NOMO-1 treated with dmso at 0.1 percent for 144 hours (cell line): ENCODE measurements at regions not wholly inside any gene's neighbourhood (a gene's known extent, or its start where the extent isn't known, plus 50 kb on each side); places are given as distances from the start of the nearest gene placed in this dataset.
"Not testable (repeated sequence)": the region's sequence is repeated elsewhere in the genome, so short reads cannot be mapped to it uniquely, and the experiment has no call there.

ENCODE experiments used
- DNase-seq: peaks from one replicate; lab custom pipeline; 2025; ENCODE audit not compliant: unreplicated experiment; lab: John Stamatoyannopoulos, UW

DNA sequence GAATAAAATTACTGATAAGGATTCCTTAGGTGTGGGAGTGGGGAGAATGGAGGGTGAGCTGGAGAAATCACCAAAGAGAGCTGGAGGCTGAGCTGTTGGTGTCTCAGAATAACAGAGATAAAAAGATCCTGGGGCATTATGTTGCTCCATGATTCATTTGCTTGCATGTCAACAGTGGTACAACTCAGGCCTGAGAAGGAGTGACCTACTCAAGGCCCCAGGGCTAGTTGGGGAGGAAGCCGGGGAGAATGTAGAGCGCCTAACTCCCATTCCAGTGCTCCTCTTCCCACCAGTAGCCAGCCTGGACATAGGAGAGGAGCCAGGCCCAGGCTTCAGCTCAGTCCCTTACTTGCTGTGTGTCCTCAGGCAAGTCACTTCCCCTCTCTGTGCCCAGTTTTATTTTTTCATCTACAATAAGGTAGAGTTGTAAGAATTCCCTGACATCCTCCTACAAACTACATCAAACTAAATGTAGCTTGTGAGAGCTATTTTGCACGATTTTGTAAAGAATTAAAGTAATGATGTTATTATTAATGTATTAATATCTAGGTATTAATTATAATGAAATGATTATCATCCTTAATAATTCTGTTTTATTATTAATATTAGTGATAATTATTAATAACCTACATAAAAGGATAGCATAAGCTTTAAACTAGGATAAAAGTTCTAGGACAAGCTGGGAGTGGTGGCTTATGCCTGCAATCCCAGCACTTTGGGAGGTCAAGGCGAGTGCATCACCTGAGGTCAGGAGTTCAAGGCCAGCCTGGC is 250.9 kb upstream of the SULF2 start:
- no peak for DNase-seq

DNA sequence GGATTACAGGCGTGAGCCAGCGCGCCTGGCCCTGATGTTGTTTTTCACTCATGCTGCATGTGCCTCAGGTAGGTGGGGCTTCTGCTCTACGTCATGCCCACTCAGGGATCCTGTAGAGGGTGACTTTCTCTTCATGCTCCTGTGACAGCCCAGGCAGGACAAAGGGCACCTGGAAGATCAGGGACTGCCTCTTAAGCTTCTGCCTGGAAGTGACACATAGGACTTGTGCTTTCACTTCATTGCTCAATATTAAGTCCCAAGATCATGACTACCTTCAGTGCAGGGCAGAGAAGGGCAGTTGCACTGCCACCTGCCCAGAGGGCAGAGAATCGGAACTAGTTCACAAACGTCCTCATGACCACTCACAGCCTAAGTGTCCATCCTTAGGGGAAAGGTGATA is 249.5 kb upstream of the SULF2 start:
- no peak for DNase-seq

- not testable (repeated sequence) for DNase-seq
These were observed 247.7 kb upstream of the SULF2 start for GRCh38 chr20:48033005-48033404.

DNA sequence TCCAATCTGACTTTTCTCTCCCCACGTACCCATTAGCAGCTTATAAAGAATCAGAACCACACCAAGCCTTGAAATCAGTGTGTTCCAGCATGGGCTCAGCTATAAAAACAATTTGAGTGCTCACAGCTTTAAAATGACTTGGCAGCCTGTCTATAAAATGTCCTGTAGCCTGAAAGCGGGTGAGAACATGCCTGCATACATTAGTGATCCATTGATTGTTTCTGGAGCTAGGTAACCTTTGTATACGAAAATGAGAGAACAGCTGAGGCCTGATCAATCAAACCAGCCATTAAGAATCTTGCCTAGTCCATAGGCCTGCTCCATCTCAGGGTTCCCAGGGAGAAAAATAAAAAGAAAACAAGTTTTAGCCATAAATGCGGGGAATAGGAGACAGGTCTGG is 245.8 kb upstream of the SULF2 start:
- DNase-seq: no peak

GRCh38 chr20:48026981-48027592 is 241.8 kb upstream of the SULF2 start:
- no peak for DNase-seq

DNA sequence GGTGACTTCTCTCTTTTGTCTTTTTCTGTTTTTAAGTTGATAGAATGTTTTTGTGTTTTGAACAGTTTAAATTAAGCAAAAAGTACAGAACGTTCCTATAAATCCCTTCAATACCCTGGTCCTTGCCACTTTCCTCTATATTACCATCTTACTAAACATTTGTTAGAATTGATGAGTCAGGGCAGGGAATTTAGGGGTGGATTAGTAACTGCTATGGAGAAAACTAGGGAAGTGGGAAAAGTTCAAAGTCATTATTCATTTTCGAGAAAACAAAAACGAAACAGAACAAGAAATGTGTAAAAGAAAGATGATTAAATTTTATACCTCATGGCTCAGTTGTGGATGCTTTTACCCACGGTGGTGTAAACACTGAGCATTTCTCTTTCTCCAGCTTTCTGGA is 240.4 kb upstream of the SULF2 start:
- DNase-seq: no peak

GRCh38 chr20:48025051-48025515 is 239.8 kb upstream of the SULF2 start:
- DNase-seq: no peak

DNA sequence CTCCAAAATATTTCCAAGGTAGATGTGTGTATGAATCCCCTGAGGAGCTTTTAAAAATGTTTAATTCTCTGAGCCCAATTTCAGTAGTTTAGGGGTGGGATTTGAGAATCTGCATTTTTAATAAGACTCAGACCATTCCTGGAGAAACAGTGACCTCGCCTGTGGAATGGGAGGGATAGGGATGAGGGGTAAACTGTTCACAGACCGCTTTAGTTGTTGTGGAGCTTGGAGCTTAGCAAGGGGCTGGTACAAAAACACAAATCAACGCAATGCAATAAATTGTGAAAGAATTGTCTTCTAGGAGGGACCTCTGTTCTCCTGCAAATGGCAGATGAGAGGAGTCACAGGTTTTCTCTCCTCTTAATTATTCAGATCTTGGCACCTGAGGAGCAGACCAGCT is 239.3 kb upstream of the SULF2 start:
- DNase-seq: no peak

- not testable (repeated sequence) for DNase-seq
These were observed 235.4 kb upstream of the SULF2 start for GRCh38 chr20:48020696-48021095.

DNA sequence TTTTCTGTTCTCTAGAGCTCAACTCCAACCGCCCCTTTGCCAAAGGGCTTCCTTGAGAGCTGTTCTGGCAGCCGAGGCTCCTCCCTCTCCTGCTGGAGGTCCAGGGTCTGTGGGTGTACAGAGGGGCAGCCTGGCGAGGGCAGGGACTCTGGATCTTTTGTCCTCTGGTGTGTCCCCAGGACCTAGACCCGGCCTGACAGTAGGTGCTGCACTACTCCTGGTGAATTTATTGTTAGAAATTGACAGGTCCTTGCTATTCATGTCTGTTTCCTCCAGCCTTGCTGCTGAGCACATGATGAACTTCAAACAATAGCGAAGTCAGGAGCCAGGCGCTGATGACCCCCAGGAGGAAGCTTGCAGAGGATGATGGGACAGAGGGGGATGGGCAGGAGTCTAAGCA is 234.7 kb upstream of the SULF2 start:
- DNase-seq: no peak

GRCh38 chr20:48019496-48019895 is 234.2 kb upstream of the SULF2 start:
- no peak for DNase-seq

GRCh38 chr20:48018851-48019250 is 233.6 kb upstream of the SULF2 start:
- not testable (repeated sequence) for DNase-seq

- no peak for DNase-seq
These were observed 232.7 kb upstream of the SULF2 start for GRCh38 chr20:48017992-48018391.

- no peak for DNase-seq
These were observed 232.2 kb upstream of the SULF2 start for GRCh38 chr20:48017509-48017908.

- DNase-seq: no peak
These were observed 230.9 kb upstream of the SULF2 start for GRCh38 chr20:48015943-48016723.

DNA sequence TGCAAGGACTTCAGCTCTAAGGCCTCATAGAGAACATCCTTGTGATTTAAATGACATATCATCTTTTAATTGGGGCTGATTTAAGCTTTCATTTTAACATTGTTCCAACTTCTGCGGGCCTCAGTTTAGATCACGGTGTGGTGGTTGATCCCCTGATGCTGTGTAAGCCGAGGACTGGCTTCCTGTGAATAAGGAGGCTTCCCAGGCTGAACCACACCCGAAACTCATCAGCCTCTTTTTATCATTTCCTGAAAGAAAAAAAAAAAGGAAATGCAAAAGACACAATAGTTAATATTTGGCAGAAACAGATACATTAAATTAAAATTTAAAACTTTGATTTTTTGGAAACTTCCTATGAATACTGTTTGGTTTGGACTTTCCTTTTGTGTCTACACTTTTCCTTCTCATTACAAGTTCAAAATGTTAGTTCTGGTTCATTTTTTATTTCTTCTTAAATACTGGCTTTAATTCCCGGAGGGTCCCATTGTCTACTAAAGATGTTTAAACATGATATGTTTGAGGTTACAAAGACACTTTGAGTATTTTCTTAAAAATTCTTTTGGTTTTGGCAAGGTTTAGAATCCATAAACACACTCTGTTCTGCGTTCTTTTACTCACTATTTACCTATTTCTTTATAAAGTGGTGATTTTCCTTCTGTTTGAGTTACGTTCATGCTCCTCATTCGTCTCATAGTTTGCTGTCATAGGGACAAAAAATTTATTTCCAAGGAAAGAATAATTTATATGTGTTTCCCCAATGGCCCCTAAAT is 230.0 kb upstream of the SULF2 start:
- DNase-seq: no peak

DNA sequence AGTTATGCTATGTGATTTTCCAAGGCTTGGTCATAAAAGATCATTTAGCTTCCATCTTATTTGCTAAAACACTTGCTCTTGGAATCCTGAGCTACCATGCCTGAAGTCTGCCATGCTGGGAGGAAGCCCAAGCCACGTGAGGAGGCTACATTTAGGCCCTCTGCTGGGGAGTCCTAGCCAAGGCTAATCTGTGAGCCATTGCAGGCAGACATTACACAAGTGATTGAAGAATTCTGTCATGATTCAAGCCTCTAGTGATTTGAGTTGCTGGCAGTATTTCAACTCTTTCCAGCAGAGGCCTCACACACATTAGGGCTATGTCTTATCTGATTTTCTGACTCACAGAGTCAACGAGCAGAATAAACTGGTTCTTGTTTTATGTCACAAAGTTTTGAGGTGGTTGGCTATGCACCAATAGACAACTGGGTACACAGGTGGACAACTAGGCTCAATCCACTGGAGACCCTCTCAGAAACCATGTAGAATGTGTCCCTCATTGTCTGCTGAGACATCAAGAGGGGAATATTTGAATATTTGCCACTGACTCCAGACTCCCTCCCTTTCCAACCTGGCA is 227.2 kb upstream of the SULF2 start:
- no peak for DNase-seq

- no peak for DNase-seq
These were observed 225.7 kb upstream of the SULF2 start for GRCh38 chr20:48011025-48011424.

DNA sequence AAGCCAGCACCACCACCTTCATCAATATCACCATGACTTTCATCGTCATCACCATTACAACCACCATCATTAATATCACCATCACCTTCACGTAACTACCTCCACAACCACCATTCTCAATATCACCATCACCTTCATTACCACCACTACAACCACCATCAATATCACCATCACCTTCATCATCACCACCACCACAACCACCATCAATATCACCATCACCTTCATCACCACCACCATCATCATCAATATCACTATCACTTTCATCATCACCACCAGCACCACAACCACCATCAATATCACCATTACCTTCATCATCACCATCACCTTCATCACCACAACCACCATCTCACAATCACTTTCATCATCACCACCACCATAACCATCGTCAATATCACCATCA is 225.3 kb upstream of the SULF2 start:
- DNase-seq: no peak

GRCh38 chr20:48008850-48009515 is 223.7 kb upstream of the SULF2 start:
- DNase-seq: no peak
